Activated naive CD8-positive, alpha-beta T cell treated with anti-CD3 and anti-CD28 coated beads, Interleukin-2, amount 50 U/mL, for 24 hours (primary cell): ENCODE measurements at regions not wholly inside any gene's neighbourhood (a gene's known extent, or its start where the extent isn't known, plus 50 kb on each side); places are given as distances from the start of the nearest gene placed in this dataset.

ENCODE experiments used
- ATAC-seq: fragments of 150-1000 bp; cut with Tn5 transposase; one replicate; pipeline ENCODE4 v1.10.0; 2021
- DNase-seq: peaks from one replicate; pipeline ENCODE4 v3.0.0; 2021
- H3K27ac Mint-ChIP-seq: one replicate; pipeline ENCODE4 v1.8.0; 2021; ENCODE audit warnings: mild to moderate bottlenecking, mixed read lengths
- H3K27me3 Mint-ChIP-seq: one replicate; pipeline ENCODE4 v1.8.0; 2021; ENCODE audit warnings: mixed read lengths
- H3K36me3 Mint-ChIP-seq: one replicate; pipeline ENCODE4 v1.8.0; 2021; ENCODE audit warnings: low read depth, mixed read lengths
- H3K4me1 Mint-ChIP-seq: one replicate; pipeline ENCODE4 v1.8.0; 2021; ENCODE audit warnings: mixed read lengths
- H3K4me3 Mint-ChIP-seq: one replicate; pipeline ENCODE4 v1.8.0; 2021; ENCODE audit warnings: mild to moderate bottlenecking, moderate library complexity, mixed read lengths
- H3K9me3 Mint-ChIP-seq: one replicate; pipeline ENCODE4 v1.8.0; 2021; ENCODE audit warnings: mixed read lengths

- Mint-ChIP-seq H3K4me1 (peaks cover 7% of the 10 kb centered on the region), H3K27ac (no peak overlapping the region), H3K27me3 (peaks cover 11% of the 10 kb centered on the region), H3K4me3 (no peak overlapping the region), H3K36me3 (peaks cover 2% of the 10 kb centered on the region), H3K9me3 (peaks cover 5% of the 10 kb centered on the region)
- no peak for ATAC-seq
- DNase-seq, result no peak
Observed at GRCh38 chr1:209457401-209458125, 126.0 kb upstream of the CAMK1G start.

- no peak for DNase-seq
- H3K9me3 Mint-ChIP-seq, result peaks cover 5% of the 10 kb centered on the region
Observed at GRCh38 chr1:209458921-209459320, 124.6 kb upstream of the CAMK1G start.

GRCh38 chr1:209461168-209461567 lies 122.3 kb upstream of the CAMK1G start:
- ATAC-seq (no peak), DNase-seq (no peak)
- Mint-ChIP-seq H3K4me1 (no peaks in the 10 kb centered on the region), H3K4me3 (no peak overlapping the region), H3K36me3 (peaks cover 2% of the 10 kb centered on the region), H3K27me3 (peaks cover 17% of the 10 kb centered on the region), H3K27ac (no peak overlapping the region), H3K9me3 (peaks cover 5% of the 10 kb centered on the region)

More at GRCh38 chr1:209458921-209459320, 124.6 kb upstream of the CAMK1G start:
- H3K4me1 Mint-ChIP-seq, result peaks cover 7% of the 10 kb centered on the region
- ATAC-seq, result no peak
- peaks cover 2% of the 10 kb centered on the region for H3K36me3 Mint-ChIP-seq
- H3K4me3 Mint-ChIP-seq, result no peak overlapping the region
- H3K27me3 Mint-ChIP-seq, result peaks cover 11% of the 10 kb centered on the region
- H3K27ac Mint-ChIP-seq, result no peak overlapping the region

GRCh38 chr1:209462433-209462832 lies 121.1 kb upstream of the CAMK1G start:
- Mint-ChIP-seq H3K27me3 (peaks cover 15% of the 10 kb centered on the region), H3K9me3 (peaks cover 5% of the 10 kb centered on the region), H3K27ac (no peak overlapping the region), H3K4me1 (no peaks in the 10 kb centered on the region), H3K4me3 (no peak overlapping the region), H3K36me3 (peaks cover 2% of the 10 kb centered on the region)
- DNase-seq (no peak), ATAC-seq (no peak)

- ATAC-seq (no peak), DNase-seq (no peak)
- Mint-ChIP-seq H3K4me3 (no peak overlapping the region), H3K27ac (no peak overlapping the region), H3K27me3 (peaks cover 12% of the 10 kb centered on the region), H3K36me3 (peaks cover 2% of the 10 kb centered on the region), H3K4me1 (no peaks in the 10 kb centered on the region), H3K9me3 (peaks cover 5% of the 10 kb centered on the region)
Observed at GRCh38 chr1:209463441-209463840, 120.1 kb upstream of the CAMK1G start.

GRCh38 chr1:209473025-209473424 lies 110.5 kb upstream of the CAMK1G start:
- DNase-seq (no peak), ATAC-seq (no peak)
- no peak overlapping the region for H3K27ac Mint-ChIP-seq
- H3K4me3 Mint-ChIP-seq, result no peak overlapping the region
- peaks cover 8% of the 10 kb centered on the region for H3K9me3 Mint-ChIP-seq
- H3K27me3 Mint-ChIP-seq, result peaks cover 4% of the 10 kb centered on the region
- H3K36me3 Mint-ChIP-seq, result no peaks in the 10 kb centered on the region
- H3K4me1 Mint-ChIP-seq, result no peaks in the 10 kb centered on the region

GRCh38 chr1:209480345-209480744 lies 103.2 kb upstream of the CAMK1G start:
- no peak overlapping the region for H3K4me3 Mint-ChIP-seq
- no peaks in the 10 kb centered on the region for H3K9me3 Mint-ChIP-seq
- no peaks in the 10 kb centered on the region for H3K36me3 Mint-ChIP-seq
- ATAC-seq, result no peak
- H3K27ac Mint-ChIP-seq, result no peak overlapping the region
- H3K27me3 Mint-ChIP-seq, result peaks cover 1% of the 10 kb centered on the region
- no peak for DNase-seq
- no peaks in the 10 kb centered on the region for H3K4me1 Mint-ChIP-seq

GRCh38 chr1:209483691-209484090 lies 99.8 kb upstream of the CAMK1G start:
- Mint-ChIP-seq H3K4me3 (no peak overlapping the region), H3K36me3 (no peaks in the 10 kb centered on the region), H3K27me3 (no peaks in the 10 kb centered on the region), H3K4me1 (no peaks in the 10 kb centered on the region), H3K9me3 (no peaks in the 10 kb centered on the region), H3K27ac (no peak overlapping the region)
- DNase-seq (no peak), ATAC-seq (no peak)

- no peak for ATAC-seq
- Mint-ChIP-seq H3K36me3 (no peaks in the 10 kb centered on the region), H3K4me1 (no peaks in the 10 kb centered on the region), H3K9me3 (no peaks in the 10 kb centered on the region), H3K27me3 (no peaks in the 10 kb centered on the region), H3K27ac (no peak overlapping the region), H3K4me3 (no peak overlapping the region)
- no peak for DNase-seq
Observed at GRCh38 chr1:209484429-209484828, 99.1 kb upstream of the CAMK1G start.

- no peak overlapping the region for H3K4me3 Mint-ChIP-seq
- no peaks in the 10 kb centered on the region for H3K9me3 Mint-ChIP-seq
- no peaks in the 10 kb centered on the region for H3K27me3 Mint-ChIP-seq
- no peak overlapping the region for H3K27ac Mint-ChIP-seq
- ATAC-seq (no peak), DNase-seq (no peak)
- H3K36me3 Mint-ChIP-seq, result no peaks in the 10 kb centered on the region
- no peaks in the 10 kb centered on the region for H3K4me1 Mint-ChIP-seq
Observed at GRCh38 chr1:209485167-209485566, 98.3 kb upstream of the CAMK1G start.

GRCh38 chr1:209485751-209486150 lies 97.8 kb upstream of the CAMK1G start:
- DNase-seq (no peak), ATAC-seq (no peak)
- no peak overlapping the region for H3K4me3 Mint-ChIP-seq
- H3K27ac Mint-ChIP-seq, result no peak overlapping the region
- no peaks in the 10 kb centered on the region for H3K9me3 Mint-ChIP-seq
- H3K36me3 Mint-ChIP-seq, result no peaks in the 10 kb centered on the region
- H3K4me1 Mint-ChIP-seq, result no peaks in the 10 kb centered on the region
- no peaks in the 10 kb centered on the region for H3K27me3 Mint-ChIP-seq

- ATAC-seq (no peak), DNase-seq (no peak)
- Mint-ChIP-seq H3K36me3 (no peaks in the 10 kb centered on the region), H3K27ac (no peak overlapping the region), H3K27me3 (no peaks in the 10 kb centered on the region), H3K4me1 (no peaks in the 10 kb centered on the region), H3K4me3 (no peak overlapping the region), H3K9me3 (no peaks in the 10 kb centered on the region)
Observed at GRCh38 chr1:209486861-209487593, 96.5 kb upstream of the CAMK1G start.

GRCh38 chr1:209490013-209490412 lies 93.5 kb upstream of the CAMK1G start:
- Mint-ChIP-seq H3K36me3 (no peaks in the 10 kb centered on the region), H3K9me3 (no peaks in the 10 kb centered on the region), H3K4me3 (no peak overlapping the region), H3K27ac (no peak overlapping the region), H3K27me3 (no peaks in the 10 kb centered on the region), H3K4me1 (no peaks in the 10 kb centered on the region)
- DNase-seq (no peak), ATAC-seq (no peak)

GRCh38 chr1:209491031-209491430 lies 92.5 kb upstream of the CAMK1G start:
- ATAC-seq (no peak), DNase-seq (no peak)
- Mint-ChIP-seq H3K27ac (no peak overlapping the region), H3K36me3 (peaks cover 2% of the 10 kb centered on the region), H3K4me3 (no peak overlapping the region), H3K4me1 (no peaks in the 10 kb centered on the region), H3K9me3 (no peaks in the 10 kb centered on the region), H3K27me3 (no peaks in the 10 kb centered on the region)

- H3K27ac Mint-ChIP-seq, result no peak overlapping the region
- DNase-seq, result no peak
- peaks cover 2% of the 10 kb centered on the region for H3K36me3 Mint-ChIP-seq
- H3K9me3 Mint-ChIP-seq, result no peaks in the 10 kb centered on the region
- H3K4me3 Mint-ChIP-seq, result no peak overlapping the region
- ATAC-seq, result no peak
- no peaks in the 10 kb centered on the region for H3K27me3 Mint-ChIP-seq
- no peaks in the 10 kb centered on the region for H3K4me1 Mint-ChIP-seq
Observed at GRCh38 chr1:209491496-209491895, 92.0 kb upstream of the CAMK1G start.
